ENCODE measurements at regions not wholly inside any gene's neighbourhood (a gene's known extent, or its start where the extent isn't known, plus 50 kb on each side); places are given as distances from the start of the nearest gene placed in this dataset.

DNA sequence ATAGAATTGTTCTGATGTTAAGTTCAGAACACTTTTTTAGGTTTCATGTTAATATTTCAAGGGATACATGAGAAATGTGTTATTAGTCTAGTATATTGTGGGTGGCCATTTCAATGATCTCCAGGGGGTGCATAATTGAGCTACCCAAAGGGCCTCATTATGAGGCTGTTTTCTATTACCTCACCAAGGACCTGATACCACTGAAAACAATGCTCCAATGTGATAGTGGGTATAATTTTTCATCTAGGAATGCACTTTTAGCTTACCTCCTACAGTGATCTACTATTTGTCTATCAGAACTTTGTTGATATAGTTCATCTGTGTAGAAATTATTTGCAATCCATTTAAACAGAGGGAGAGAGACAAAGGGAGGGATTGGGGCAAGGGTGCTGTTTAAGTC, 106.8 kb upstream of the HS3ST5 start:
- DNase-seq: no peak

DNA sequence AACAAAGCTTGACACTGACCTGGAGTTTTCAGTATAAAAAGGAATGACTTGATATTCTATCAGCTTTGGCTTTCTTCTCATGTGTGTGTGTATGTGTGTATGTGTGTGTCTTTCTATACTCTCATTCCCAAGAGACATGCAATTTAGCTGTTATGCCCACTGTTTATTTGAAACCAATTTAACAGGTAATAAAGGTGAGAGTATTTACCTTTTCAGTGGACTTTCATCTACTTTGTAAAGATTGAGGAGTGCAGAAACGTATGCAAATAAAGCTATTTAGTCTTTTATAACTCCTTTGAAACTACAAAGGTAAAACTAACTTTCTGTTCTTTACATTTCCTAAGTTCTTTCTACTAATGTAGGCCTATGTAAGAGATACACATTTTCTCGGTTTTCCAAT, 103.5 kb upstream of the HS3ST5 start:
- DNase-seq: no peak

DNA sequence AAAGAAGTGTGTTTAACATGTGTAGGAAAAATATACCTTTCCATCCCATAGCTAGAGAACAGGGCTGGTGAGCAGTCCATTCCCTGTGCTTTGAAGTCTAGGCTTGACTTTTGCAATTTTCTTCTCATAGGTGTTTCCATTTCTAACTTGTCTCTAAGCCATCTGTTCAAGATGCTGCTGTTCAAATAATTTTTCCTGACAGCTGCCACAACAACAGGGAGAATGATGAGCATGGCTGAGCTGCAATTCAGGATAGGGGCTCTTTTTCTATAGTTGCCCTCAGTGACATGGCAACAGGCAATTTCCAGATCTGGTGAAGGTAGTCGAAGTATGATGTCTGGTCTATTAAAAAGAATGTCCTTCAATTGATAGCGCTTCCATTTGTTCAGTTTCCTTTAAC, 103.0 kb upstream of the HS3ST5 start:
- no peak for DNase-seq

DNA sequence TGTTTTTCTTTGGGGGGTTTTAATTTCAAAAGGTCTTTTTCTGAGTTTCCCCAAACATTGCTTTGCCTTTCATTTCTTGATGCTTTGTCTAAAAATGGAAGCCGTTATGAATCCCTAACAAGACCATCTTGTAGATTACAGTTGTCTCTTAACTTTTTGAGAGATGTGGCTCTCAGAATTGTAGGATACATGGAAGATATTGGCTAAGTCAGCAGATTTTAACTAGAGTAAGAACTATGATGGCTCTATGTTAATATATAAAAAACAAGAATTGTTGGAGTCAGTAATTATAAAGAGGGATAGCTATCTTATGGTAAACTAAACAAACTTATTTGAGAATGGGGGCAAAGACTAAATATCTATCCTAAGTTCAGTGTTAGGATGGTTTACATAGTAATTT, 96.6 kb upstream of the HS3ST5 start:
- DNase-seq: no peak

DNA sequence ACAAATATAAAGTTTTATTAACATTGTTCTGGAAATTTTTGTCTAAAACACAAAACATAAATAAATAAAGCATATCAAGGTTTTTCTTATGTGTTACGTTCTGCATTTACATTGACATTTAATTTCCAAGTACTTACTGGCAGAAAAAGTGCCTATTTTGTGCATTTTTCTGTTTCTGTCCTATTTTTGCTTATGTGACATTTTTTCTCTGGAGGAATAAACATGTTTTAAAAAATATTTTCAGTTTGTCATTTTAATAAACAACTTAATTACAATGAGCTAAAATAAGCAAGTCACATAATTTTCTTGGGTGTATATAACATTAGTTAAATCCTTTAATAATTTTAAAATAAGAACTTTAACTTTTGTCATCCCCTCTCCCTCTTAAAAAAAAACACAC, 94.4 kb upstream of the HS3ST5 start:
- no peak for DNase-seq

DNA sequence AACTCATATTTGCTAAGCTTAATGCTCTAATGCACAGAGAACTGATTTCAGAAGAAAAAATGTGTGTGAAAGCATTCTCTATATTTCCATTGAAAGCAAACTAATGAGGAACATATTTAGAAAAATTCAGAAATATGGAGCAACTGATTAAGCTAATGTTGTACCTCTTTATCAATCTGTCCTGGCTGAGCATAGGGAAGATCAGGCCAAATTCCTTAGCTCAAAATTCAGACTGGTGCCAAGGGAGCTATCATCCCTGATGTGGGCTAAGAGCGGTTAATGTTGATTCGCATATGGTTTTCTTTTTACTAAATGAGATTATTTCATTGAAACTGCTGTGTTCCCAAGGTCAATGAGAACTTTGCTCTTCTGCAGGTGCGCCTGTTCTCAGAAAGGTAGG, 93.9 kb upstream of the HS3ST5 start:
- no peak for DNase-seq

DNA sequence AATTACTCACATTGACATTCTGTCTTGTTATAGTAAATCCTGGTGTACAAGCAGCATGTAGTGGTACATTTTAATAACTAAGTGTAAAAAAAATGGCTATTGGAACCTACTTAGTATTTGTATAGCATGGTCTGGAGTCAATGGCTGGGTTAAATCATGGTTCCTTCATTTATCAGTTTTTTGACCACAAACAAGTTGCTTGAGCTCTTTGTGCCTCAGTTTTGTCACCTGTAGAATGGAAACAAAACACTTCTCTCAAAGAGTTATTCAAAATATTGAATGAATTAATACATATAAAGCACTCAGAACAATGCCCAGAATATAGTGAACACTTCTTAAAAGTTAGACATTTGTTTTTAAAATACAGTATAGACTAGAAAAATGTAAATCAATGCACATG, 93.2 kb upstream of the HS3ST5 start:
- no peak for DNase-seq

DNA sequence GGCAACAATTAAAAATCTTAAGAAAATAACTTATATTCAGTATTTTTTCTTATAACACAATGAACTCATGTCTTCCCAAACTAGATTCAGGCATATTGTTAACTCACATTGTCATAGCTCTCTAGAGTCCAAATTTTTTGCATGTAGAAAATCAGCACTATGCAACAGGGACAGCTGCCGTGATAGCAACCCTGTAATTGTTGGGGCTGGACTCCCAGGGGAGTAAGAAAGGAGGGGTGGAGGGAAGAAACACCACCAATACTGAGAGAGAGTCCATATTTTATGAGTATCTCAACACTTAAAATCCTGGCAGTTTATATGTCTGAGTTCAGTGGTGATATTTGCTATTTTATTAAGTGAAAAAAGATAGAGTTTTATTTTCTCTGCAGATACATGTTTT, 89.6 kb upstream of the HS3ST5 start:
- no peak for DNase-seq

DNA sequence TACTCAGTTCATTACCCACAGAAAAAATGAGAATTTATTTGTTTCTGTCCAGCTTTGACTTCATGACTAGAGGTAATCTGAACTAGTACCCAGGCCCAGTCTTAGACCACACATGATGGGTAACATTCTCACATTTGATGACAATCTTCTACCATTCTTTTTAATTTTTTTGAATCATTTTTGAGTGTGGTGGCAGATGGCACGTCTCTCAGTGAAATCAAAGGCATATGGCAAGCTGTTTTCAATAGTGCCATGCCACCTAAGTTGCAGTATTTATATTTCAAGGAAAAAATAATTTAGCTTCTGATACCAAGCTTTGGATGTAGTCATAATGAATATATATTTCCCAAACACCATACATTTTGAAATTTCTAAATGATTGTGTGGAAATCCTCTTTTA, 88.8 kb upstream of the HS3ST5 start:
- no peak for DNase-seq

DNA sequence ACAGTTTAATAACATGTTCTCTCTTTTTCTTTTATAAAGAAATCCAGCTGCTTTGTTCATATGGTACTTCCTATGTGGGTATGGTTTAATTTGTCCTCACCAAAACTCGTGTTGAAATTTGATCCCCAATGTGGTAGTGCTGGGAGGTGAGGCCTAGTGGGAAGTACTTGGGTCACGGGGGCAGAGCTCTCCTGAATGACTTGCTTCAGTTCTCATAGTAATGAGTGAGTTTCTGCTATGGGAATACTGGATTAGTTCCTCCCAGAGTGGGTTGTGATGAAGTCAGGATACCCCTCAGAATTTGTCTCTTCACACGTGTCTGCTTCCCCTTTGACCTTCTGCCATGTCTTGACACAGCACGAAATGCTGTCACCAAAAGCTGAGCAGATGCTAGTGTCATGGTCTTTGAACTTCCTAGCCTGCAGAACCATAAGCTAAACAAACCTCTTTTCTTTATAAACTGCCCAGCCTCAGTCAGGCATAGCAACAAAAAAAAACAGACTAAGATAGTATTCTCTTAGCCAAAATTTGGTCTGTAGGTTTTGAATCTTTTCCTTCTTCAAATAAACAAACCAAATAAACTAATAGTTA, 87.8 kb upstream of the HS3ST5 start:
- DNase-seq: no peak

DNA sequence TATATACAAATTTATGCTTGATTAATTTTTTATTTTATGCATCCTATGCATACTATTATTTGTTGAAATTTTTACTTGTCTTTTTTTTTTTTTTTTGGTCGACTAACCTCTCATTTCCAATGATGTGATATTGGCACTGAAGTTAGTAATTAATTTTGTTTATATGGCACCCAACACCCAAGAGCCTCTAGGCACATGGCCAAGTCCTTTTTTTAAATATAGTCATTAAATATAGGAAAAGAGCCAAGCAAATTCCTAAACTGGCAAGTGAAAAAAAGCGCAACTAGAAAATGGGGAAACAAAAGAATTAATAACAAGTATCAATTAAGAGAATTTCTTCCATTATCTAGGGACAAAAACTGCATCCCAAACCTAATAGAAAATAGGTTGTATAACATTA, 85.5 kb upstream of the HS3ST5 start:
- DNase-seq: no peak

DNA sequence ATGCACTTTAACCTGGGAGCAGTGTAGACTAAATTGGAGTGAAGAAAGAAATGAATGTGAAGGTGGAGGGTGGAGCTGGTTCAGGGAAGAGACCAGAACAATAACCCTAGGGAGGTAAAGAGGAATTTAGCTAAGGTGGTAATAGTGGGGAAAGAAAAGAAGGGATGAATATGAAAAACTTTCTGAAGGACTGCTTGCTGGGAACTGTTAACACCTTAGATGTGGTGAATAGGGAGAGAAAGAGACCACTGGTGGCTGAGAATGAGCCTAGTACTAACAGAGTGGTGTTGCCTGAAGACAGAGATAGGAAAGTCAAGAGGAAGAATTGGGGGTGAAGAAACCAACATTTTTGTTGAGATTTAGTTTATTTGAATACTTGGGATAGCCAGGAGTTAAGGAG, 78.4 kb upstream of the HS3ST5 start:
- no peak for DNase-seq

DNA sequence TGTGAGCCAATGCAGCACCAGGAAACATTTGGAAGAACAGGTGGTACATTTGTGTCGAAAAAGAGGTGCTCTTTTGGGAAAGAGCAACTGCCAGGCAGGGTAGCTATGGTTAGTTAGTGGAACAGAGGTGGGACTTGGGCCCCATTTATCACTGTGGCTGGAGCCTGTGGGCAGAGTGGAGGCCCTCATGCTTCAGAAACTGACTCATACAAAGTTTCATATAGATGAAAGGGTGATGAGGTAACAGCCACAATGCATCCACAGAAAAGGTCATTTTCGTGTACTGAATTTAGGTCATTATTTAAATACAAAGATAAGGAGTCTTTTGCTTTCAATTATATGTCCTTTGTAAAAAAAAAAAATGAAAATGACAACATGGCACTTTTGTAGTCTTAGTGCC, 76.4 kb upstream of the HS3ST5 start:
- DNase-seq: no peak

DNA sequence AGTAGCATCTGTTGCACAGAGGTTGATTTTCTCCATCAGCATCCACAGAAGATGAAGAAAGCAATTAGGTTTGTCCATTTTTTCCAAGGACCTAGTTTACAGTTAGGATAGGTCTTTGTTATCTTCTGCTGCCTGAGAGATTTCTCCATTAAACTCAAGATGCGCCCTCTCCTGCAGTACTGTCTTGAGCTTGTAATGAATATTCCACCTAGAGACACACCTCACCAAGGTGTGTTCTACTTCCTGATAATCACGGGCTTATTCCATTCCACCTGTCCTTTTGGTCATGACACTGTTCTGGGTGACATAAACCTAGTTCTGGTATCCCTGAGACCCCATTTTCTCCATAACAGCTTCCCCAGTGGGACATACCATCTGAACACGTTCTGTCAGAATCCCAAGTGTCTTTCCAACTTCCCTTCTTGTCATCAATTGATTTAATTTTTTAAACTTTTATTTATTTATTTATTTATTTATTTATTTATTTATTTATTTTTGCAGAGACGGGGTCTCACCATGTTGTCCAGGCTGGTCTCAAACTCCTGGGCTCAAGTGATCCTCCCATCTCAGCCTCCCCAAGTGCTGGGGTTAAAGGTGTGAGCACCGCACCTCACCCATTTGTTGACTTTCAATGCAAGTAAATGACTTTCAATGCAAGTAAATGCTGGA, 75.6 kb upstream of the HS3ST5 start:
- DNase-seq: no peak

DNA sequence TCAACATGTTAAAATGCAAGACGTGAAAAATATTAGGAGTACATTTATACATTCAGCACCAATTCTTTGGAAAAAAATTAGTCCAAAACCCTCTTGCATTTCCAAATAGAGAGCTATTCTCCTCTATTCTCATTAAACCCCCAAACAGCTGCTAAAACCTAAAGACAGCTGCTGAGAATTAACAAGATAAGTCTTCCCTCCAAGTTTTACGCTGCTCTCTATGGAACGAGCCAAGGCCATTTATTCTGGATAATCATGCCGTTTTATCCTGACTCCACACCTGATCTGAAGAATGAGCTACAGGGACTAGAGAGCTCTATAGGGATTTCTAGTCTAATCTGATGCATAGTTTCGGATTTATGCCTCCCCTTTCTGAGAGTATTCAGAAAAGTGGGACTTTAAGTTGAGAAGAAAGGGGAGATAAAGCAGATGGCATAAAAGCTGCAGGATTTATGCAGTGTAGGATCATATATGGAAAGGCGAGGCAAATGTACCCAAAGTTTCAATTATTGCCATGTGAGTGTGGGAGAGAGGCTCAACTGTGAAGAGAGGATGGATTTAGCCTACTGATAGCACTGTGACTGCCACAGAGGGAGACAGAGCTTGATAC, 64.7 kb upstream of the HS3ST5 start:
- no peak for DNase-seq

DNA sequence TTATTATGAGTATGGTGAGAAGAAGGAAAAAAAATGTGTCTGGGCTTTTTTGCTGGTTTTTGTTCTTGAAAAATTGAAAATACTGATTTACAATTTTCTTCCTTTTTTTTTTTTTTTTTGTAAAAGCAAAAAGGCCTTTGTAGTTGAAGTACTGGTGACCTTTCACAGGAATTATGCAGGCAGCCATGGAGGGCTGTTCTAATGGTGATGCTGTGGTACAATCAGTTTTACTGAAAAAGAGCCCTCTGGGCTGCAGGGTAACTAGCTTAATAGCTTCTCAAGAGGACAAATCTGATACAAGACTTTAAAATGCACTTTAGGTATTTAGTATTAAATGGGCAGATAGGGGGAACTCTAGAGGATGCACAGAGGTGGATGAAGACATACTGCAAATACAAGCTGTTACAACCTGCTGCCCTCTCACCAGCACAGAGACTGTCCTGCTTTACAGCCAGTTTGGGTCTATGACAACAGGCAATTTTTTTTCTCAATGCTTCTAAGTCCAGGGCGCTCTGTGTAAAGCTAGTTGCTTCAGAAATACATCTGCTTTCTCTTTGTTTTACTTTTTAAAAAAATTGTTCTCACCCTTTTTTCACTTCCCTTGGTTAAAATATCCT, 61.6 kb upstream of the HS3ST5 start:
- DNase-seq: no peak

DNA sequence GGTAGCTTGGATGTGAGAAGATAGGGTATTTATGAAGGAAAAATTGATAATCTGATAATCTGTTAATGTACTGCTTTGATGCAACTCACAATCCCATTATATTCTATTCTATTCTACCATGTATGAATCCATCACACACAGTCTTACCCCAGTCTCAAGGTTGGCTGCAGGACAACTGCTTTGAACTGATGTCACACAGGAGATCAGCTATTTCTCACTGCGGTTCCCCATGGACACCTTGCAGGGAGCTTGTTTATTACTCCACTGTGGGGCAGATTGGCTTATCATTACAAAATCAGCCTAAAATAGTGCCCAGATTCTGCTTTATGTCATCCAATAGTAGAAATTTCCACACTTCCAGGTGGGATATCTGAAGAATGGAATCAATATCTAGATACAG, 61.0 kb upstream of the HS3ST5 start:
- no peak for DNase-seq

DNA sequence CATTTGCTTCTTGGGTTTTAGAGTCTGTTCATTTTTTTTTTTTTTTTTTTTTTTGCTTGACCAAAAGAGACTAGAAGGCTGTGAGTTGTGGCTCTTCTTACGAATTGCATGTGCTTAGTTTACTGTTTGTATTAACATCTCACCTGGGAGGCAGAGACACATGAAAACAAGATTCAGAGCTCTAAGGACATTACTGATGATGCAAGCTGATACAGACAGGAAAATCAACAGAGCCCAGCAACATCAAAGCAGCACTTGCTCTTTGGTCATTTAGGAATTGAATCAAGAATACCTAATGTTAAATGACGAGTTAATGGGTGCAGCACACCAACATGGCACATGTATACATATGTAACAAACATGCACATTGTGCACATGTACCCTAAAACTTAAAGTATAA, 55.7 kb upstream of the HS3ST5 start:
- no peak for DNase-seq
